GM21447 (cell line): ENCODE measurements at regions not wholly inside any gene's neighbourhood (a gene's known extent, or its start where the extent isn't known, plus 50 kb on each side); places are given as distances from the start of the nearest gene placed in this dataset.

ENCODE experiments used
- ATAC-seq: cut with Tn5 transposase; IDR thresholded peaks from one replicate; pipeline ENCODE4 v1.9.1; 2021; ENCODE audit not compliant: unreplicated experiment

- ATAC-seq: no peak
Measured at GRCh38 chr2:195606179-195606578, 50.8 kb upstream of the SLC39A10 start.

GRCh38 chr2:195604706-195605105, 52.3 kb upstream of the SLC39A10 start:
- ATAC-seq: no peak

- no peak for ATAC-seq
Measured at GRCh38 chr2:195603998-195604397, 53.0 kb upstream of the SLC39A10 start.

GRCh38 chr2:195603408-195603807, 53.6 kb upstream of the SLC39A10 start:
- ATAC-seq: no peak

GRCh38 chr2:195602687-195603086, 54.3 kb upstream of the SLC39A10 start:
- no peak for ATAC-seq

GRCh38 chr2:195601361-195601760, 55.7 kb upstream of the SLC39A10 start:
- no peak for ATAC-seq

GRCh38 chr2:195600778-195601177, 56.2 kb upstream of the SLC39A10 start:
- no peak for ATAC-seq

GRCh38 chr2:195596840-195597239, 60.2 kb upstream of the SLC39A10 start:
- ATAC-seq: no peak

- no peak for ATAC-seq
Measured at GRCh38 chr2:195595825-195596224, 61.2 kb upstream of the SLC39A10 start.

GRCh38 chr2:195594919-195595694, 61.9 kb upstream of the SLC39A10 start:
- ATAC-seq: no peak

GRCh38 chr2:195594248-195594647, 62.8 kb upstream of the SLC39A10 start:
- no peak for ATAC-seq

GRCh38 chr2:195592105-195592504, 64.9 kb upstream of the SLC39A10 start:
- no peak for ATAC-seq

GRCh38 chr2:195590861-195591205, 66.2 kb upstream of the SLC39A10 start:
- no peak for ATAC-seq

GRCh38 chr2:195590199-195590860, 66.7 kb upstream of the SLC39A10 start:
- no peak for ATAC-seq

- ATAC-seq: no peak
Measured at GRCh38 chr2:195587966-195588365, 69.1 kb upstream of the SLC39A10 start.

GRCh38 chr2:195586062-195586714, 70.8 kb upstream of the SLC39A10 start:
- ATAC-seq: no peak

- no peak for ATAC-seq
Measured at GRCh38 chr2:195582188-195582587, 74.8 kb upstream of the SLC39A10 start.

- ATAC-seq: no peak
Measured at GRCh38 chr2:195579776-195580555, 77.1 kb upstream of the SLC39A10 start.

- peak; percentile 80 for ATAC-seq
Measured at GRCh38 chr2:195575879-195576401, 81.1 kb upstream of the SLC39A10 start.

- ATAC-seq: no peak
Measured at GRCh38 chr2:195575016-195575415, 82.0 kb upstream of the SLC39A10 start.

GRCh38 chr2:195574312-195574711, 82.7 kb upstream of the SLC39A10 start:
- no peak for ATAC-seq
